HCT116 (cell line): ENCODE measurements at regions not wholly inside any gene's neighbourhood (a gene's known extent, or its start where the extent isn't known, plus 50 kb on each side); places are given as distances from the start of the nearest gene placed in this dataset.
"Not testable (repeated sequence)": the region's sequence is repeated elsewhere in the genome, so short reads cannot be mapped to it uniquely, and the experiment has no call there.

Experiments used
- EZH2 ChIP-seq: fragments of 200-600 bp; sonication (generic); IDR thresholded peaks from 2 replicates; pipeline ENCODE4 v1.6.1; 2017; ENCODE audit warnings: antibody characterized with exemption, mixed run types
- EZH2phosphoT487 ChIP-seq: fragments of 200-600 bp; IDR thresholded peaks from 2 replicates; pipeline ENCODE4 v1.6.1; 2018; ENCODE audit warnings: antibody characterized with exemption, borderline replicate concordance
- FOSL1 ChIP-seq: IDR thresholded peaks from 2 replicates; pipeline ENCODE4 v1.6.1; 2012; ENCODE audit warnings: low read depth
- MAX ChIP-seq: IDR thresholded peaks from 2 replicates; pipeline ENCODE4 v1.6.1; 2012
- POLR2A ChIP-seq: IDR thresholded peaks from 2 replicates; pipeline ENCODE4 v1.7.0; 2011; ENCODE audit warnings: borderline replicate concordance; ENCODE audit not compliant: insufficient read depth, insufficient read length; ENCODE audit errors: extremely low read depth
- SRF ChIP-seq: IDR thresholded peaks from 2 replicates; pipeline ENCODE4 v1.6.1; 2012; ENCODE audit warnings: low read depth

- not testable (repeated sequence) for TF ChIP-seq EZH2phosphoT487, EZH2, POLR2A, SRF, MAX, FOSL1
Measured at GRCh38 chr3:18173891-18174290, 251.2 kb downstream of the SATB1 start.
